AG04449 (cell line): ENCODE measurements at regions not wholly inside any gene's neighbourhood (a gene's known extent, or its start where the extent isn't known, plus 50 kb on each side); places are given as distances from the start of the nearest gene placed in this dataset.

ENCODE experiments used
- CTCF ChIA-PET: fragments of 350-600 bp; formaldehyde crosslinking; extraction: SDS; loops from one replicate; lab custom pipeline; 2021; ENCODE audit warnings: antibody characterized with exemption; lab: Yijun Ruan, JAX
- POLR2A ChIA-PET: fragments of 400-600, 350-600 bp; formaldehyde crosslinking; extraction: SDS; loops from one replicate; lab custom pipeline; 2020; ENCODE audit warnings: antibody characterized with exemption, inconsistent platforms; lab: Yijun Ruan, JAX
- DNase-seq: peaks from one replicate; pipeline ENCODE4 v3.0.0-alpha.2; 2010; ENCODE audit warnings: low read depth, low spot score
- H3K4me3 ChIP-seq: 2 replicates; pipeline ENCODE4 v1.5.1; 2011; ENCODE audit warnings: low read depth, mild to moderate bottlenecking, control low read depth, low read length
- CTCF ChIP-seq: IDR thresholded peaks from one replicate; pipeline ENCODE4 v1.5.1; 2011; ENCODE audit warnings: mild to moderate bottlenecking, moderate library complexity, low read length, control low read depth, inconsistent platforms; ENCODE audit not compliant: insufficient read depth; ENCODE audit errors: missing control alignments

DNA sequence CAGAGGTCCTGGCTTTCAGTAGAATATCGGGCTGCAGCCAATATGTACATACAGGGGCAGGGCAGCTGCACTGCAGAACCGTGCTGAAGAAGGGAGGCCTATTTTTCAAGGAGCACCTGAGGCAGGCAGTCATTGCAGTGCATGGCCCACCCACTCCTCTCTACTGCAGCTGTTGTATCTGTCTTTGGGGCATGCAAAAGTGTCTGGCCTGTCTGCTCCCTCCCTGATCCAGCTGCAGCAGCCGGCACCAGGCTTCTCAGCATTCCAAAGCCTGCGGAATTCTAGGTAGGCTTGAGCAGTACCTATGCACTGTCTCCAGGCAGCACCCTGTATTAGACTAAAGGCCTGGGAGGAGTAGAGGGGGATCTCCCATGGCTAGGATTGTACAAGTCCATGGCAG, 415.2 kb upstream of the MAGEB16 start:
- H3K4me3 ChIP-seq = no peak overlapping the region
- CTCF ChIA-PET = no interaction called here
- DNase-seq = no peak
- TF ChIP-seq CTCF = no peak
- POLR2A ChIA-PET = no interaction called here

DNA sequence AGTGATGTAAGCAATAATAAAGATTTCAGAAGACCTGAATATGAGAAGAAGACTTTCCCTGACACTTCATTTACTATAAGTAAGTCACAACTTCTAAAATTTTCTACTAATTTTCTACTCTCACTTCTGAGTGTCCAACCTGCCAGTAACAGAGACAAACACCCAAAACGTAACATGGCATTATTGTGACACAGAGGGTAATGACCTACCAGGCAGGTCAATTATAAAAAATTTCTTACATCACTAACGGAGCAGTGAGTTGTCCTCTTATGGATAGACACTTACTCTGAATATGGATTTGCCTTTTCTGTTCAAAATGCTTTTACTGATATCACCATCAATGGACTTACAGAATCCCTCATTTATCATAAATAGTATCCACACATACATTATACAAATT, 405.9 kb upstream of the MAGEB16 start:
- no peak for DNase-seq
- POLR2A ChIA-PET = no interaction called here
- no peak overlapping the region for H3K4me3 ChIP-seq
- no peak for TF ChIP-seq CTCF
- CTCF ChIA-PET = no interaction called here

DNA sequence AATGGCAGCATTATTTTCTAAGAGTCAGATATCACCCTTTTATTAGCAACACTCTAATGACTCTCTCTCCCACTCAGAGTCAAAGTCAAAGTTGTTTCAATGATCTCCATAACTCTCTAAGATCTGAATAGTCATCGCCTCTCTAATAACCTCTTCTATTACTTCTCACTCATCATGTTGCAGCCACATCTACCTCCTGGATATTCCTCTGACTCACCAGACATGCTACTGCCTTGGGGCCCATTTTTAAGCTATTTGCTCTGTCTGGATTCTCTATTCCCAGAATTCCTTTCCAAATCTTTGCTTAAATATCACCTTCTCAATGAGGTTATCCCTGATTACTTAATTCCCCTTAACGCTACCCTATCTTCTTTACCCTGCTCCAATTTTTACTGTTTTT, 391.8 kb upstream of the MAGEB16 start:
- no peak for TF ChIP-seq CTCF
- CTCF ChIA-PET = no interaction called here
- no peak for DNase-seq
- no peak overlapping the region for H3K4me3 ChIP-seq
- POLR2A ChIA-PET = no interaction called here

DNA sequence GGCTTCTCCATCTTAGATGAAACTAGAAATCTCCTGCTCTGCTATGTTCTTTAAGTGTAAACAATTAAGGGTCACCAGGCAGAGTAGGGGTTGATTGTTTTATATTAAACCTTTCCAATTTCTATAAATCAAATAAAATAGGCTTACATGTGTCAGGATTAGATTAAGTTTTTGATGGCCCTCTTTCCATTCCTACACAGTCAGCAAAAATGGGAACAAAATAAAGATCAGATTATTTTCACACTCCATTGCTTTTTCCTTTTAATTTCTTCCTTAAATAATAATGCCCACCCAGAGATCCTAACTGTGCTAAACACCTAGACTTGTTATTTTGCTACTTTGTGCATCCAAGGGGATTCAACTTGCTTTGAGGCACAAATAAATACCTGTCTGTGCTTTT, 381.4 kb upstream of the MAGEB16 start:
- no peak for DNase-seq
- no peak for TF ChIP-seq CTCF
- H3K4me3 ChIP-seq = no peak overlapping the region
- ChIA-PET CTCF (no interaction called here), POLR2A (no interaction called here)

GRCh38 chrX:35432056-35432455, 366.1 kb upstream of the MAGEB16 start:
- ChIA-PET CTCF (no interaction called here), POLR2A (no interaction called here)

GRCh38 chrX:35439034-35439660, 359.0 kb upstream of the MAGEB16 start:
- DNase-seq = no peak
- CTCF ChIA-PET = no interaction called here
- POLR2A ChIA-PET = no interaction called here
- H3K4me3 ChIP-seq = no peak overlapping the region
- TF ChIP-seq CTCF = no peak

More at GRCh38 chrX:35432056-35432455, 366.1 kb upstream of the MAGEB16 start:
- H3K4me3 ChIP-seq = no peak overlapping the region
- no peak for TF ChIP-seq CTCF
- no peak for DNase-seq
